ENCODE measurements at regions not wholly inside any gene's neighbourhood (a gene's known extent, or its start where the extent isn't known, plus 50 kb on each side); places are given as distances from the start of the nearest gene placed in this dataset.
A peak's percentile ranks its signal among the peaks of the same experiment; 100 is the strongest.

DNA sequence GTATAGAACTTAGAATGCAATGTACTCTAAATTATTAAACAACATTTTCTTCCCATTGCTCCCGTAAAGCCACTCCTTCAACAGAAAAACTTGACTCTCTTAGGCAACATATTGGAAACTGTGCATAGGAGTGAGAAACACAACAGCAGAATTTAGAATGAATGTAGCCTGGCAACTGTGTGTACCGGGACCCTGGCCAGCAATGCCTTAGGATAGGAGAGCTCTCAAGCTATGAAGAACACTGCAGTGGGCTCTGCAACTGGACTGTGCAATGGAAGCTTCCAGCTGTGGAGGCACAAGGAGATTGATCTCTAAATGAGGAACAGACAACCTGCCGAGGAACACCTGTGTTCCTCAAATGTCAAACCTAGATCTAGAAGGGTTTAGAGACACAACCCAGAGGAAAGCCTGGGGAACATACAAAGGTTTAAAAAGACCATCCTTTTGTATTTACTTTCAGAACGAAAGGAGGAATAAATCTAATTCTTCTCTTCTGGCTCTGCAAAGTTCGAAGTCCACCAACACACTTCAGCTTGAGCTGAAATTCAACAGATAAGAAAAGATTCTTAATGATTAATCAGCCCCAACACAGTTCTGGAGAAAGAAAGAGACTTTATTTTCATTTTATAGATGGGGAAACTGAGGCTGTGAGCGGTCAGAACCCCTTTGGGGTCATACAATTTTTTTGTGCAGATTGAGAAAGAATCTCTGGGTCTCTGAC, 51.5 kb upstream of the ARL15 start:
- no peak overlapping the region for H3K4me3 ChIP-seq (ENCODE audit: control insufficient read depth, low read depth, low read length)
- TF ChIP-seq, protein P1, sequence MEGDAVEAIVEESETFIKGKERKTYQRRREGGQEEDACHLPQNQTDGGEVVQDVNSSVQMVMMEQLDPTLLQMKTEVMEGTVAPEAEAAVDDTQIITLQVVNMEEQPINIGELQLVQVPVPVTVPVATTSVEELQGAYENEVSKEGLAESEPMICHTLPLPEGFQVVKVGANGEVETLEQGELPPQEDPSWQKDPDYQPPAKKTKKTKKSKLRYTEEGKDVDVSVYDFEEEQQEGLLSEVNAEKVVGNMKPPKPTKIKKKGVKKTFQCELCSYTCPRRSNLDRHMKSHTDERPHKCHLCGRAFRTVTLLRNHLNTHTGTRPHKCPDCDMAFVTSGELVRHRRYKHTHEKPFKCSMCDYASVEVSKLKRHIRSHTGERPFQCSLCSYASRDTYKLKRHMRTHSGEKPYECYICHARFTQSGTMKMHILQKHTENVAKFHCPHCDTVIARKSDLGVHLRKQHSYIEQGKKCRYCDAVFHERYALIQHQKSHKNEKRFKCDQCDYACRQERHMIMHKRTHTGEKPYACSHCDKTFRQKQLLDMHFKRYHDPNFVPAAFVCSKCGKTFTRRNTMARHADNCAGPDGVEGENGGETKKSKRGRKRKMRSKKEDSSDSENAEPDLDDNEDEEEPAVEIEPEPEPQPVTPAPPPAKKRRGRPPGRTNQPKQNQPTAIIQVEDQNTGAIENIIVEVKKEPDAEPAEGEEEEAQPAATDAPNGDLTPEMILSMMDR (conservative IDR thresholded peaks at IDR 0.05; ENCODE audit: control insufficient read depth, insufficient read depth, low read depth, low read length): no peak
- no peak for DNase-seq (ENCODE audit: low read depth)

GRCh38 chr5:54360925-54361662, 50.7 kb upstream of the ARL15 start:
- TF ChIP-seq, protein P1 (conservative IDR thresholded peaks at IDR 0.05; ENCODE audit: control insufficient read depth, insufficient read depth, low read depth, low read length): no peak
- peak; percentile 35 for DNase-seq (ENCODE audit: low read depth)
- H3K4me3 ChIP-seq (ENCODE audit: control insufficient read depth, low read depth, low read length): no peak overlapping the region
